HCT116 (cell line): ENCODE measurements at regions not wholly inside any gene's neighbourhood (a gene's known extent, or its start where the extent isn't known, plus 50 kb on each side); places are given as distances from the start of the nearest gene placed in this dataset.

ENCODE experiments used
- ATAC-seq: fragments of 200-7000 bp; cut with Tn5 transposase; 2 replicates; pipeline ENCODE4 v1.9.1; 2020; ENCODE audit warnings: mild to moderate bottlenecking, moderate library complexity
- BruUV-seq: library from RNA; stranded (reverse); fragments of 400-500 nt; replicated peaks from 2 replicates; lab custom pipeline; 2021; lab: Mats Ljungman, UMichigan
- CTCF ChIA-PET: fragments of 300-600 bp; sonication (Branson Sonifier 250); formaldehyde crosslinking; loops from one replicate; lab custom pipeline; 2021; ENCODE audit warnings: antibody characterized with exemption; lab: Charles Lee
- POLR2A ChIA-PET: fragments of 300-600, 350-600 bp; sonication (Branson Sonifier 250); formaldehyde crosslinking; loops from one replicate; lab custom pipeline; 2021; ENCODE audit warnings: antibody characterized with exemption; lab: Charles Lee
- RAD21 ChIA-PET, 2 experiments: fragments of 300-600 bp; sonication (Branson Sonifier 250); formaldehyde crosslinking; loops; one replicate each; lab custom pipeline; 2023; ENCODE audit warnings: low total read pairs in 2 of 2; ENCODE audit not compliant: uncharacterized antibody in 2 of 2, unreplicated experiment in 2 of 2, low non-redundant PET in 1 of 2; lab: Charles Lee
- DNase-seq: peaks from one replicate; pipeline ENCODE4 v3.0.0-alpha.2; 2010; ENCODE audit warnings: low read depth, low spot score
- H2AFZ ChIP-seq: fragments of 200-600 bp; shearing (Covaris generic), sonication (generic); 2 replicates; pipeline ENCODE4 v1.6.1; 2017; ENCODE audit warnings: low read depth, mixed run types, mixed read lengths, antibody characterized with exemption, low read length; ENCODE audit not compliant: poor library complexity, severe bottlenecking
- H3K27ac ChIP-seq: 2 replicates; pipeline ENCODE4 v1.5.1; 2012; ENCODE audit warnings: low read depth, low read length
- H3K27me3 ChIP-seq: fragments of 200-600 bp; sonication (generic); 2 replicates; pipeline ENCODE4 v1.6.1; 2016; ENCODE audit warnings: mixed run types, low read length, mixed read lengths; ENCODE audit not compliant: insufficient read depth
- H3K36me3 ChIP-seq, 2 experiments: fragments of 200-500 bp in 1 of 2; fragments of 200-600 bp in 1 of 2; sonication (Bioruptor generic) in 1 of 2; sonication (generic) in 1 of 2; 2 replicates each; pipeline versions ENCODE4 v1.5.1 to v1.6.1; 2014 to 2016; ENCODE audit warnings: low read length in 2 of 2, inconsistent platforms in 1 of 2, mixed read lengths in 1 of 2, mixed run types in 1 of 2; ENCODE audit not compliant: insufficient read depth in 2 of 2, control insufficient read depth in 1 of 2
- H3K4me1 ChIP-seq, 2 experiments: fragments of 200-600 bp in 1 of 2; sonication (generic) in 1 of 2; 2 replicates each; pipeline versions ENCODE4 v1.5.1 to v1.6.1; 2012 to 2017; ENCODE audit warnings: low read length in 2 of 2, inconsistent platforms in 1 of 2, mild to moderate bottlenecking in 1 of 2, mixed read lengths in 1 of 2, mixed run types in 1 of 2, moderate library complexity in 1 of 2; ENCODE audit not compliant: insufficient read depth in 2 of 2, control insufficient read depth in 1 of 2
- H3K4me2 ChIP-seq: fragments of 200-600 bp; sonication (generic); 2 replicates; pipeline ENCODE4 v1.6.1; 2017; ENCODE audit warnings: mixed run types, low read length, mixed read lengths
- H3K4me3 ChIP-seq, 2 experiments: fragments of 200-600 bp in 1 of 2; sonication (generic) in 1 of 2; replicated peaks in 1 of 2; 2 replicates each; pipeline ENCODE4 v1.5.1; 2011 to 2016; ENCODE audit warnings: low read length in 2 of 2, control low read depth in 1 of 2, low read depth in 1 of 2, mild to moderate bottlenecking in 1 of 2, mixed read lengths in 1 of 2, mixed run types in 1 of 2
- H3K79me2 ChIP-seq: fragments of 200-600 bp; sonication (generic); 2 replicates; pipeline ENCODE4 v1.6.1; 2017; ENCODE audit warnings: mild to moderate bottlenecking, mixed run types, low read length, moderate library complexity, mixed read lengths; ENCODE audit not compliant: insufficient read depth
- H3K9ac ChIP-seq: fragments of 200-600 bp; sonication (generic); 2 replicates; pipeline ENCODE4 v1.6.1; 2016; ENCODE audit warnings: low read length, mixed read lengths
- H3K9me2 ChIP-seq: fragments of 200-600 bp; sonication (generic), shearing (Covaris generic); 2 replicates; pipeline ENCODE4 v1.6.1; 2017; ENCODE audit warnings: mixed run types, mild to moderate bottlenecking, moderate library complexity; ENCODE audit not compliant: insufficient read depth
- H3K9me3 ChIP-seq, 2 experiments: fragments of 200-500 bp in 1 of 2; fragments of 200-600 bp in 1 of 2; sonication (Bioruptor generic) in 1 of 2; sonication (generic) in 1 of 2; 2 replicates each; pipeline ENCODE4 v1.6.1; 2014 to 2017; ENCODE audit warnings: low read length in 2 of 2, mixed read lengths in 2 of 2, inconsistent platforms in 1 of 2, low read depth in 1 of 2, mild to moderate bottlenecking in 1 of 2, mixed run types in 1 of 2, moderate library complexity in 1 of 2; ENCODE audit not compliant: control insufficient read depth in 1 of 2, insufficient read depth in 1 of 2
- H4K20me1 ChIP-seq: fragments of 200-600 bp; sonication (generic), shearing (Covaris generic); 2 replicates; pipeline ENCODE4 v1.6.1; 2017; ENCODE audit warnings: mixed run types, mild to moderate bottlenecking, moderate library complexity; ENCODE audit not compliant: insufficient read depth
- CBX3 ChIP-seq: IDR thresholded peaks from 2 replicates; pipeline ENCODE4 v1.6.1; 2012; ENCODE audit warnings: low read depth
- CEBPB ChIP-seq: IDR thresholded peaks from 2 replicates; pipeline ENCODE4 v1.6.1; 2012; ENCODE audit warnings: low read depth
- EZH2 ChIP-seq: fragments of 200-600 bp; sonication (generic); IDR thresholded peaks from 2 replicates; pipeline ENCODE4 v1.6.1; 2017; ENCODE audit warnings: antibody characterized with exemption, mixed run types
- EZH2phosphoT487 ChIP-seq: fragments of 200-600 bp; IDR thresholded peaks from 2 replicates; pipeline ENCODE4 v1.6.1; 2018; ENCODE audit warnings: antibody characterized with exemption, borderline replicate concordance
- JUND ChIP-seq: IDR thresholded peaks from 2 replicates; pipeline ENCODE4 v1.6.1; 2012
- POLR2A ChIP-seq: IDR thresholded peaks from 2 replicates; pipeline ENCODE4 v1.7.0; 2011; ENCODE audit warnings: borderline replicate concordance; ENCODE audit not compliant: insufficient read depth, insufficient read length; ENCODE audit errors: extremely low read depth
- POLR2AphosphoS5 ChIP-seq: IDR thresholded peaks from 2 replicates; pipeline ENCODE4 v1.6.1; 2011; ENCODE audit warnings: mild to moderate bottlenecking, low read depth, low read length, moderate library complexity
- SP1 ChIP-seq: IDR thresholded peaks from 2 replicates; pipeline ENCODE4 v1.6.1; 2012; ENCODE audit warnings: low read depth
- TCF7L2 ChIP-seq: IDR thresholded peaks from 2 replicates; pipeline ENCODE4 v1.7.0; 2011; ENCODE audit warnings: borderline replicate concordance, inconsistent platforms; ENCODE audit not compliant: insufficient read depth, insufficient read length; ENCODE audit errors: extremely low read depth
- YY1 ChIP-seq: IDR thresholded peaks from 2 replicates; pipeline ENCODE4 v1.6.1; 2011; ENCODE audit warnings: low read length, low read depth, moderate library complexity, mild to moderate bottlenecking; ENCODE audit not compliant: insufficient replicate concordance; ENCODE audit errors: extremely low read depth
- ZNF274 ChIP-seq: fragments of 200-500 bp; sonication (Bioruptor generic); IDR thresholded peaks from 2 replicates; pipeline ENCODE4 v1.6.1; 2014; ENCODE audit warnings: mild to moderate bottlenecking, low read depth, low read length, inconsistent platforms
- intact Hi-C: fragments of 100-400 bp; cut with micrococcal nuclease; formaldehyde crosslinking; loops from 2 replicates; pipeline ENCODE4 v1.10.0; 2022
- TF ChIP-seq, protein P1 (sequence below): IDR thresholded peaks from 2 replicates; pipeline ENCODE4 v1.6.1; 2012
- TF ChIP-seq, protein P2 (sequence below): IDR thresholded peaks from 2 replicates; pipeline ENCODE4 v1.6.1; 2012

DNA sequence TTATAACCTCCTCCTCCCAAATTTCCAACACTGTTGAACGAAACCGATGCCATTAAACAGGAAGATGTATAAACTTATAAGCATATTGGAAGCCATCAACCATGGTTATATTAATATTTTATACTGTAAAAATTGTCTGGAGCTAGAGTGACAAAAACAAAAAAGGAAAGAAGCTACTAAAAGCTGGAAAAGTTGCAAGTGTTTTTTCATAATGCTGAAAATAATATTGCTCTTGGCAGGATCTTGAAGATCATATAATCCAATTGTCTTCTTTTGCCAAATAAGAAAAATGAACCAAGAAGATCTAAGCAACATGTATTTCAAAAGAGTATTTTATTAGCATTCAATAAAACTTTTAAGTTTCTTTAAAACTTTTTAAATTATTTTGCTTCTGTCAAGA is 268.9 kb upstream of the HSF2 start:
- intact Hi-C loops = no loop called here
- ChIA-PET POLR2A (no interaction called here), RAD21 (no interaction called here), CTCF (no interaction called here)
- TF ChIP-seq EZH2 = no peak
- TF ChIP-seq POLR2A = no peak
- no peak for TF ChIP-seq ZNF274
- TF ChIP-seq CEBPB = no peak
- no peak for TF ChIP-seq POLR2AphosphoS5
- no peak for TF ChIP-seq SP1
- TF ChIP-seq, protein P1, sequence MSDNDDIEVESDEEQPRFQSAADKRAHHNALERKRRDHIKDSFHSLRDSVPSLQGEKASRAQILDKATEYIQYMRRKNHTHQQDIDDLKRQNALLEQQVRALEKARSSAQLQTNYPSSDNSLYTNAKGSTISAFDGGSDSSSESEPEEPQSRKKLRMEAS = no peak
- no peak for TF ChIP-seq CBX3
- no peak for TF ChIP-seq JUND
- TF ChIP-seq, protein P2, sequence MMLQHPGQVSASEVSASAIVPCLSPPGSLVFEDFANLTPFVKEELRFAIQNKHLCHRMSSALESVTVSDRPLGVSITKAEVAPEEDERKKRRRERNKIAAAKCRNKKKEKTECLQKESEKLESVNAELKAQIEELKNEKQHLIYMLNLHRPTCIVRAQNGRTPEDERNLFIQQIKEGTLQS = no peak
- no peak for TF ChIP-seq EZH2phosphoT487
- no peaks in the 10 kb centered on the region for H3K9me2 ChIP-seq
- no peaks in the 10 kb centered on the region for H3K79me2 ChIP-seq
- no peak for DNase-seq
- no peaks in the 10 kb centered on the region for H4K20me1 ChIP-seq
- H2AFZ ChIP-seq = peak overlapping the region; percentile 9
- no peaks in the 10 kb centered on the region for H3K36me3 ChIP-seq
- H3K27ac ChIP-seq = no peak overlapping the region
- BruUV-seq = no TSS peak
- H3K4me2 ChIP-seq = no peak overlapping the region
- H3K9me3 ChIP-seq = no peaks in the 10 kb centered on the region
- no peaks in the 10 kb centered on the region for H3K27me3 ChIP-seq
- H3K9ac ChIP-seq = no peak overlapping the region
- no peak for ATAC-seq
- H3K4me1 ChIP-seq = no peaks in the 10 kb centered on the region
- no peak overlapping the region for H3K4me3 ChIP-seq

DNA sequence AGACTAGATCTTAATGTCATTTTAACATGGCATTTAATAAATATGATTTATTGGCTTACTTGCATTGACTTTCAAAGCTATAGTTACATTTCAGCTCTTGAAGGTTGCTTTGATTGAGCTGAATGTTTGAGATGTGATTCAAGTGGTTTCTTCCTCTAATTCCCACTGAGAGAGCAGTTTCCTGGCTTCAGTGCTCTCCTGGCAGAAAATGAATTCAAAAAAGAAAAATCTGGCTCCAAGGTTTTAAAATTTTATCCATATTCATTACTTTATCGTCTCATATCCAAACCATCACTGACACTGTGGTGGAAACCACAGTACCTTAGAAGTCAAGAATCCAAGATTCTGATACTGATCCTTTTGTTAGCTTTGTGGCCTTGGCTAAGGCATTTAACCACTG is 263.1 kb upstream of the HSF2 start:
- ATAC-seq (no peak), DNase-seq (no peak)
- TF ChIP-seq TCF7L2 (no peak), JUND (no peak), YY1 (no peak)
- Histone ChIP-seq H3K9me2 (no peaks in the 10 kb centered on the region), H3K27me3 (no peaks in the 10 kb centered on the region), H3K9ac (no peak overlapping the region), H3K27ac (no peak overlapping the region), H3K79me2 (no peaks in the 10 kb centered on the region), H3K9me3 (no peaks in the 10 kb centered on the region), H4K20me1 (no peaks in the 10 kb centered on the region), H3K4me1 (no peaks in the 10 kb centered on the region), H3K4me2 (no peak overlapping the region), H3K36me3 (no peaks in the 10 kb centered on the region), H3K4me3 (no peak overlapping the region), H2AFZ (no peak overlapping the region)
- CTCF ChIA-PET = no interaction called here
- RAD21 ChIA-PET = no interaction called here
- BruUV-seq = no TSS peak
- intact Hi-C loops = no loop called here
- POLR2A ChIA-PET = no interaction called here
